ENCODE measurements at regions not wholly inside any gene's neighbourhood (a gene's known extent, or its start where the extent isn't known, plus 50 kb on each side); places are given as distances from the start of the nearest gene placed in this dataset.

DNA sequence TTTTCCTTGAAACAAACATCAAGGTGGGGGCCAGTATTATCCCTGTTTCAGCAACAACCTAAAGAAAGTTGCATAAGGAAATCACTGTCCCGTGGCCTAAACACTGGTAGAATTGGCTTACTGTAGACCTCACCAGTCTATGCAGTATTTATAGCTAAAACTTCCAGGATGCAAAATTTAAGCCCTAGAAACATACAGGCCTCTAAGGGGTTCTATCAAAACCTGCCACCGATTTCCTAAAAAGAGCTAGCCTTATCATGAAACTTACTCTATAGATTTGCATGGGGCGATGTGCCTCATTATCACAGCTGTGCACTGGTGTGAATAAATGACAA is 84.3 kb upstream of the FOXQ1 start:
- DNase-seq (no peak), ATAC-seq (ENCODE audit: insufficient read depth, low read depth) (no peak)
- H2AFZ ChIP-seq (ENCODE audit: low read depth, low read length), result no peak overlapping the region
- no peaks in the 10 kb centered on the region for H3K9me3 ChIP-seq (ENCODE audit: insufficient read depth, low read length, severe bottlenecking)
- no peak overlapping the region for H3K4me3 ChIP-seq (ENCODE audit: low read depth in 1 of 2, low read length in 2 of 2)
- H3K79me2 ChIP-seq (ENCODE audit: insufficient read depth, low read length), result no peaks in the 10 kb centered on the region
- H3K27ac ChIP-seq (ENCODE audit: low read length), result no peak overlapping the region
- H3K4me1 ChIP-seq (ENCODE audit: insufficient read depth, low read length), result no peaks in the 10 kb centered on the region
- no peaks in the 10 kb centered on the region for H3K36me3 ChIP-seq (ENCODE audit: insufficient read depth, low read length)
- peaks cover 5% of the 10 kb centered on the region for H3K27me3 ChIP-seq (ENCODE audit: insufficient read depth, low read length, poor library complexity)
- H4K20me1 ChIP-seq (ENCODE audit: insufficient read depth, low read length), result no peaks in the 10 kb centered on the region
- TF ChIP-seq CTCF (IDR thresholded peaks at IDR 0.05; ENCODE audit: borderline replicate concordance, extremely low read depth, low read length, poor library complexity, severe bottlenecking) (no peak), EZH2 (IDR thresholded peaks at IDR 0.05; ENCODE audit: borderline replicate concordance, low read depth, low read length, severe bottlenecking) (no peak)
- no peak overlapping the region for H3K4me2 ChIP-seq (ENCODE audit: insufficient read depth, low read length)
- H3K9ac ChIP-seq (ENCODE audit: low read depth, low read length), result no peak overlapping the region

DNA sequence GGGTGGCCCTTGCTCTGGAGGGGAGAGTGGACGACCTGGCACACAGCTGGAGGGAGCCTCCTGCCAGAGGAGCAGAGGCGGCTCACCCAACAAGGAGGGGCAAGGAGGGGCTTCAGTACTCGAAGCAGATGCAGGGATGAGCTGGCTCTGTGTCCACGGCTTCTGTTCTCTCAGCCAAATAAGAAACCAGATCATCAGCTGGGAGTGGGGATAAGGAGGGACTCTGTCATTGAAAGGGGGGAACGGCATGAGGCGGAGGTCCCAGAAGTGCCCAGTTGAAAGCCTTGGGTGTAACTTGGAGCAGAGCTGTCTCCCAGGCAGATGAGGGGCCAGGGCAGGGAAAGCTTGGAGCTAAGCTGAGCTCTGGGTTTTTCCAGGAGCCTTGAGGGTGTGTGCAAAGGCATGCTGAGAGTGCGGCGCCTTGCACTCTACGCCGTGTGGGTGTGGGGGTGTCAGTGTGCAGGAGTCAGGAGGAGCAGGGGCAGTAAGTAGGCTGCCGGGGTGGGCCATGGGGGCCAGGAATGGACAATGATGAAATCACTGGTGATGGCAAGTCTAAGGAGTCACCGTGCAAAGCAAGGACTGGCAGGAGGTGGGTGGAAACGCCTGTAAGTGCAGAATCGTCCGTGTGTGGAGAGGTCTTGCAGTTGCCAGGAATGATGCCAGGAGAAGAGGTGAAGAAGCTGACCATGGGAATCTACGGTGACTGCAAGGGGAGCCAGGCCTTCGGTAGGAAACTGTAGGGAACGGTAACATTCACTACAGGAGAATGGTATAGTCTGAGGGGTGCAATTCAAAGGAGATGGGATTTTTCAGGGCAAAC is 85.4 kb upstream of the FOXQ1 start:
- Histone ChIP-seq H3K4me3 (ENCODE audit: low read depth in 1 of 2, low read length in 2 of 2) (no peak overlapping the region), H4K20me1 (ENCODE audit: insufficient read depth, low read length) (no peaks in the 10 kb centered on the region), H3K4me1 (ENCODE audit: insufficient read depth, low read length) (no peaks in the 10 kb centered on the region), H3K9me3 (ENCODE audit: insufficient read depth, low read length, severe bottlenecking) (no peaks in the 10 kb centered on the region), H2AFZ (ENCODE audit: low read depth, low read length) (no peak overlapping the region), H3K79me2 (ENCODE audit: insufficient read depth, low read length) (no peaks in the 10 kb centered on the region), H3K36me3 (ENCODE audit: insufficient read depth, low read length) (no peaks in the 10 kb centered on the region), H3K9ac (ENCODE audit: low read depth, low read length) (no peak overlapping the region), H3K27ac (ENCODE audit: low read length) (no peak overlapping the region), H3K27me3 (ENCODE audit: insufficient read depth, low read length, poor library complexity) (no peaks in the 10 kb centered on the region), H3K4me2 (ENCODE audit: insufficient read depth, low read length) (no peak overlapping the region)
- TF ChIP-seq CTCF (IDR thresholded peaks at IDR 0.05; ENCODE audit: borderline replicate concordance, extremely low read depth, low read length, poor library complexity, severe bottlenecking) (no peak), EZH2 (IDR thresholded peaks at IDR 0.05; ENCODE audit: borderline replicate concordance, low read depth, low read length, severe bottlenecking) (no peak)
- no peak for DNase-seq
- no peak for ATAC-seq (ENCODE audit: insufficient read depth, low read depth)

DNA sequence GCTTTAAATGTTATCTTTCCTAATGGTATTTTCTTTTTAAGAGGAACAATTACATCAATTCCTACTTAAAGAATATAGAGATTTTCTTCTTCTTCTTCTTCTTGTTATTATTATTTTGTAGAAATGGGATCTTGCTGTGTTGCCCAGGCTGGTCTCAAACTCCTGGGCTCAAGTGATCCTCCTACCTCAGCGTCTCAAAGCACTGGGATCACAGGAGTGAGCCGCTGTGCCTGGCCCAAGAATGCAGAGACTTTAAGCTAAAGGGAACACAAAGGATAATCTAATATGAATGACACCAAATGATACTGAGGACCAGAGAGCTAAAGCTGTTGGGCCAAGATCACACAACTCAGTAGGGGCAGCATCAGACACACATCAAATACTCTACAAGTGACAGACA is 87.4 kb upstream of the FOXQ1 start:
- H3K4me1 ChIP-seq (ENCODE audit: insufficient read depth, low read length), result no peaks in the 10 kb centered on the region
- H3K27me3 ChIP-seq (ENCODE audit: insufficient read depth, low read length, poor library complexity), result no peaks in the 10 kb centered on the region
- TF ChIP-seq EZH2 (IDR thresholded peaks at IDR 0.05; ENCODE audit: borderline replicate concordance, low read depth, low read length, severe bottlenecking) (no peak), CTCF (IDR thresholded peaks at IDR 0.05; ENCODE audit: borderline replicate concordance, extremely low read depth, low read length, poor library complexity, severe bottlenecking) (no peak)
- no peak overlapping the region for H2AFZ ChIP-seq (ENCODE audit: low read depth, low read length)
- H3K9ac ChIP-seq (ENCODE audit: low read depth, low read length), result no peak overlapping the region
- no peaks in the 10 kb centered on the region for H3K36me3 ChIP-seq (ENCODE audit: insufficient read depth, low read length)
- ATAC-seq (ENCODE audit: insufficient read depth, low read depth), result no peak
- H3K4me3 ChIP-seq (ENCODE audit: low read depth in 1 of 2, low read length in 2 of 2), result no peak overlapping the region
- no peaks in the 10 kb centered on the region for H3K79me2 ChIP-seq (ENCODE audit: insufficient read depth, low read length)
- no peaks in the 10 kb centered on the region for H3K9me3 ChIP-seq (ENCODE audit: insufficient read depth, low read length, severe bottlenecking)
- DNase-seq, result no peak
- H3K4me2 ChIP-seq (ENCODE audit: insufficient read depth, low read length), result no peak overlapping the region
- H4K20me1 ChIP-seq (ENCODE audit: insufficient read depth, low read length), result no peaks in the 10 kb centered on the region
- no peak overlapping the region for H3K27ac ChIP-seq (ENCODE audit: low read length)

Data from DND-41 (cell line).